ENCODE measurements at regions not wholly inside any gene's neighbourhood (a gene's known extent, or its start where the extent isn't known, plus 50 kb on each side); places are given as distances from the start of the nearest gene placed in this dataset.

DNA sequence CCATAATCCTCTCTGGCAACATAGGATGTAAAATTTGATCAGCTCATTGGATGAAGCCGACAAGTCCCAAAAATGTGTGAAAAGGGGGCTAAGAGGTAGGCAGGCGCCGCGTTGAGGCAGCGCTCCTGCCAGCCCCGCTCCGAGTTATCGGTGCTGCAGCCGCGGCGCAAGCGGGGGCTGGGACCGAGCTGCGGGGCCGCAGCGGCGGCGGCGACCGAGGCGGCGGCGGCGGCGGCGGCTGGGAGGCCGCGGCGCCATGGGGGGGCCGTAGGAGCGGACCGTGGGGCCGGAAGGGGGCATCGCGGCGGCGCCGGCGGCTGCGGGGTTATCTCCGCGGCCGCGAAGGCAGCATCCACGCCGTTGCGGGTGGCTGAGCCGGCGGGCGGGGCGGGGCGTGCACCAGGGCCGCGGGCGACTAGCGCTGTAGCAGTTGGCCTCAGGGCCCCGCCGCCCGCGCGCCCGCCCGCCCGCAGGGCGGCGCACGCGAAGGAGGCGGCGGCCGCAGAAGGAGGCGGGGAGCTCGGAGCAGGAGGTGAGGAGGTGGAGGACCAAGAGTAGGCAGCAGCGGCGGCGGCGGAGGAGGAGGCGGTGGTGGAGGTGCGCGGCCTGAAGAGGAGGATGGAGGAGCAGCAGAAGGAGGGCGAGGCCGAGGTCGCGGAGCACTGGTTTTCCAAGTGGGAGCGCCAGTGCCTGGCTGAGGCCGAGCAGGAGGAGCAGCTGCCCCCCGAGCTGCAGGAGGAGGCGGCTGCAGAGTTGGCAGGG lies 126.0 kb upstream of the CXorf66 start:
- TF ChIP-seq MYC (IDR thresholded peaks at IDR 0.05; ENCODE audit: low read depth, low read length): no peak
- no peak for TF ChIP-seq JUN (IDR thresholded peaks at IDR 0.05; ENCODE audit: borderline replicate concordance, insufficient read depth, insufficient read length, low read depth)
- TF ChIP-seq, protein P1, sequence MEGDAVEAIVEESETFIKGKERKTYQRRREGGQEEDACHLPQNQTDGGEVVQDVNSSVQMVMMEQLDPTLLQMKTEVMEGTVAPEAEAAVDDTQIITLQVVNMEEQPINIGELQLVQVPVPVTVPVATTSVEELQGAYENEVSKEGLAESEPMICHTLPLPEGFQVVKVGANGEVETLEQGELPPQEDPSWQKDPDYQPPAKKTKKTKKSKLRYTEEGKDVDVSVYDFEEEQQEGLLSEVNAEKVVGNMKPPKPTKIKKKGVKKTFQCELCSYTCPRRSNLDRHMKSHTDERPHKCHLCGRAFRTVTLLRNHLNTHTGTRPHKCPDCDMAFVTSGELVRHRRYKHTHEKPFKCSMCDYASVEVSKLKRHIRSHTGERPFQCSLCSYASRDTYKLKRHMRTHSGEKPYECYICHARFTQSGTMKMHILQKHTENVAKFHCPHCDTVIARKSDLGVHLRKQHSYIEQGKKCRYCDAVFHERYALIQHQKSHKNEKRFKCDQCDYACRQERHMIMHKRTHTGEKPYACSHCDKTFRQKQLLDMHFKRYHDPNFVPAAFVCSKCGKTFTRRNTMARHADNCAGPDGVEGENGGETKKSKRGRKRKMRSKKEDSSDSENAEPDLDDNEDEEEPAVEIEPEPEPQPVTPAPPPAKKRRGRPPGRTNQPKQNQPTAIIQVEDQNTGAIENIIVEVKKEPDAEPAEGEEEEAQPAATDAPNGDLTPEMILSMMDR (IDR thresholded peaks at IDR 0.05; ENCODE audit: extremely low read depth in 1 of 2, insufficient read depth in 1 of 2, low read depth in 1 of 2, low read length in 2 of 2): no peak
- no peak for TF ChIP-seq POLR2AphosphoS5 (IDR thresholded peaks at IDR 0.05; ENCODE audit: insufficient read depth, low read depth, low read length)
- TF ChIP-seq POLR2A (IDR thresholded peaks at IDR 0.05; ENCODE audit: low read depth, low read length): no peak
- TF ChIP-seq, protein P2, sequence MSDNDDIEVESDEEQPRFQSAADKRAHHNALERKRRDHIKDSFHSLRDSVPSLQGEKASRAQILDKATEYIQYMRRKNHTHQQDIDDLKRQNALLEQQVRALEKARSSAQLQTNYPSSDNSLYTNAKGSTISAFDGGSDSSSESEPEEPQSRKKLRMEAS (IDR thresholded peaks at IDR 0.05; ENCODE audit: insufficient read depth, insufficient read length): no peak
- TF ChIP-seq FOS (IDR thresholded peaks at IDR 0.05; ENCODE audit: borderline replicate concordance, insufficient read depth, low read length): no peak
- TF ChIP-seq EZH2 (IDR thresholded peaks at IDR 0.05; ENCODE audit: borderline replicate concordance, low read depth, low read length, severe bottlenecking): no peak
- TF ChIP-seq GATA2 (IDR thresholded peaks at IDR 0.05; ENCODE audit: insufficient read depth, insufficient read length, low read depth, low read length): no peak

Measured in endothelial cell of umbilical vein (primary cell).